ENCODE measurements at regions not wholly inside any gene's neighbourhood (a gene's known extent, or its start where the extent isn't known, plus 50 kb on each side); places are given as distances from the start of the nearest gene placed in this dataset.

GRCh38 chr3:1696669-1697275 is 401.9 kb upstream of the CNTN4 start:
- TF ChIP-seq CTCF (IDR thresholded peaks at IDR 0.05) (no peak), POLR2A (IDR thresholded peaks at IDR 0.05) (no peak)

Measured in lower leg skin (tissue), 3 donors.